NB4 (cell line): ENCODE measurements at regions not wholly inside any gene's neighbourhood (a gene's known extent, or its start where the extent isn't known, plus 50 kb on each side); places are given as distances from the start of the nearest gene placed in this dataset.

Source experiments
- CTCF ChIP-seq: IDR thresholded peaks from one replicate; pipeline ENCODE4 v1.5.1; 2012; ENCODE audit warnings: low read depth, low read length
- TF ChIP-seq, protein P1 (sequence below): IDR thresholded peaks from 2 replicates; pipeline ENCODE4 v1.6.1; 2011; ENCODE audit warnings: low read depth, low read length

GRCh38 chr7:116422683-116423082, 76.9 kb upstream of the CAV2 start:
- TF ChIP-seq CTCF: no peak
- TF ChIP-seq, protein P1, sequence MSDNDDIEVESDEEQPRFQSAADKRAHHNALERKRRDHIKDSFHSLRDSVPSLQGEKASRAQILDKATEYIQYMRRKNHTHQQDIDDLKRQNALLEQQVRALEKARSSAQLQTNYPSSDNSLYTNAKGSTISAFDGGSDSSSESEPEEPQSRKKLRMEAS: no peak
